ENCODE measurements at regions not wholly inside any gene's neighbourhood (a gene's known extent, or its start where the extent isn't known, plus 50 kb on each side); places are given as distances from the start of the nearest gene placed in this dataset.

DNA sequence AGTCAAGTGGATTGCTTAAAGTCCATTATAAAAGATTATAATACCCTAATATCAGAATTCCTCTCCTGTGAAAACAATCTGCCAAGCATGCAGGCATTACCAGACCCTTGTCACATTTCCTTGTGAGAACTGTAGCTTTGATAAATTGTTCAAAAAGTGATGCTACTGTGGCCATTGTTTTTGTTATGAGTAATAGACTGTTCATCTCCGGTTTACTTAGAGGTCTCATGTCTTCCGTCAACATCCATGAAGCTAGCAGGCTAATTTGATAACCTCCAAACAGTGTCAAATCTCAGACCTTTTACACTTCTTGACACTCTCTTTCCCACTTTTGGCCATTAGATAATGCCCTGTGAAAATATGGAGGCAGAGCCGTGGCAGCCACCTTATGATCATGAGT is 342.7 kb downstream of the CPS1 start:
- TF ChIP-seq CTCF (IDR thresholded peaks at IDR 0.05; ENCODE audit: unreplicated experiment) = no peak
- DNase-seq (ENCODE audit: unreplicated experiment) = peak; percentile 22
- intact Hi-C loops (cut with micrococcal nuclease) = no loop called here
- POLR2A ChIA-PET = no interaction called here
- no peaks in the 10 kb centered on the region for H3K9me3 Mint-ChIP-seq (ENCODE audit: unreplicated experiment)
- peaks cover 19% of the 10 kb centered on the region for H3K27me3 Mint-ChIP-seq (ENCODE audit: insufficient read depth, unreplicated experiment)
- H3K4me3 Mint-ChIP-seq (ENCODE audit: unreplicated experiment) = no peak overlapping the region
- no peaks in the 10 kb centered on the region for H3K4me1 Mint-ChIP-seq (ENCODE audit: insufficient read depth, unreplicated experiment)
- no peak overlapping the region for H3K27ac Mint-ChIP-seq (ENCODE audit: low read depth, unreplicated experiment)
- CTCF ChIA-PET = no interaction called here
- H3K36me3 Mint-ChIP-seq (ENCODE audit: insufficient read depth, unreplicated experiment) = no peaks in the 10 kb centered on the region
- BruUV-seq (replicated peaks) = no TSS peak

DNA sequence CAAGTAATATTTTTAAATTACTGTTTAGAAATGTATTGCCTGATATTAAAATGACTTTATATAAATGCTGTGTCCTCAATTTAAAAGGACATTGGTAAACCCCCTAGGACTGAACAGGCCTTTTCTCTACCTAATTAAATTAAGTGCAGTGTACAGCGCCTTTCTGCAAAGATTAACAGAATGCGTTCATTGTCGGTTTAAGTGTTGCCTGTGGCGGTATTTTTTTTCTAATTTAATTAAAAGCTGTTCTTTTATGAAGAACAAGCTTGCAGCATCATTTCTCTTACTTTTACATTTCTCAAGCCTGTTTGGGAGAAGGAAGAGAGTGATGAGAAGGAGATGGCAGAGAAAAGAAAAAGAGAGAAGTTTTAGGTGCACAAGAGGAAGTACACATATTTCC is 344.9 kb downstream of the CPS1 start:
- peaks cover 11% of the 10 kb centered on the region for H3K27me3 Mint-ChIP-seq (ENCODE audit: insufficient read depth, unreplicated experiment)
- no peak overlapping the region for H3K4me3 Mint-ChIP-seq (ENCODE audit: unreplicated experiment)
- no peaks in the 10 kb centered on the region for H3K9me3 Mint-ChIP-seq (ENCODE audit: unreplicated experiment)
- no peak for DNase-seq (ENCODE audit: unreplicated experiment)
- no peaks in the 10 kb centered on the region for H3K4me1 Mint-ChIP-seq (ENCODE audit: insufficient read depth, unreplicated experiment)
- H3K36me3 Mint-ChIP-seq (ENCODE audit: insufficient read depth, unreplicated experiment) = no peaks in the 10 kb centered on the region
- no peak overlapping the region for H3K27ac Mint-ChIP-seq (ENCODE audit: low read depth, unreplicated experiment)
- ChIA-PET CTCF (no interaction called here), POLR2A (no interaction called here)
- BruUV-seq (replicated peaks) = no TSS peak
- intact Hi-C loops (cut with micrococcal nuclease) = no loop called here
- no peak for TF ChIP-seq CTCF (IDR thresholded peaks at IDR 0.05; ENCODE audit: unreplicated experiment)

DNA sequence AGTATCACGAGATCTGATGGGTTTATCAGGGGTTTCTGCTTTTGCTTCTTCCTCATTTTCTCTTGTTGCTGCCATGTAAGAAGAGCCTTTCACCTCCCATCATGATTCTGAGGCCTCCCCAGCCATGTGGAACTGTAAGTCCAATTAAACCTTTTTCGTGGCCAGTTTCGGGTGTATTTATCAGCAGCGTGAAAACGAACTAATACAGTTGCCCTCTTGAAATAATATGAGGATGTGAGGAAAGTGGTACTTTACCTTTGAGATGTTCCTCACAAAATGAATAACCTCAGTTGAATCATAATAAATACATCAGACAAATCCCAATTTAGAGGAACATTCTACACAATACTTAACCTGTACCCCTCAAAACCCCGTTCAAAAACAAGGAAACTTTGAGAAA is 356.4 kb downstream of the CPS1 start:
- no peaks in the 10 kb centered on the region for H3K4me1 Mint-ChIP-seq (ENCODE audit: insufficient read depth, unreplicated experiment)
- POLR2A ChIA-PET = no interaction called here
- H3K27me3 Mint-ChIP-seq (ENCODE audit: insufficient read depth, unreplicated experiment) = peaks cover 49% of the 10 kb centered on the region
- no peaks in the 10 kb centered on the region for H3K36me3 Mint-ChIP-seq (ENCODE audit: insufficient read depth, unreplicated experiment)
- no peak overlapping the region for H3K4me3 Mint-ChIP-seq (ENCODE audit: unreplicated experiment)
- DNase-seq (ENCODE audit: unreplicated experiment) = no peak
- H3K9me3 Mint-ChIP-seq (ENCODE audit: unreplicated experiment) = no peaks in the 10 kb centered on the region
- no TSS peak for BruUV-seq (replicated peaks)
- intact Hi-C loops (cut with micrococcal nuclease) = no loop called here
- CTCF ChIA-PET = no interaction called here
- no peak for TF ChIP-seq CTCF (IDR thresholded peaks at IDR 0.05; ENCODE audit: unreplicated experiment)
- no peak overlapping the region for H3K27ac Mint-ChIP-seq (ENCODE audit: low read depth, unreplicated experiment)

DNA sequence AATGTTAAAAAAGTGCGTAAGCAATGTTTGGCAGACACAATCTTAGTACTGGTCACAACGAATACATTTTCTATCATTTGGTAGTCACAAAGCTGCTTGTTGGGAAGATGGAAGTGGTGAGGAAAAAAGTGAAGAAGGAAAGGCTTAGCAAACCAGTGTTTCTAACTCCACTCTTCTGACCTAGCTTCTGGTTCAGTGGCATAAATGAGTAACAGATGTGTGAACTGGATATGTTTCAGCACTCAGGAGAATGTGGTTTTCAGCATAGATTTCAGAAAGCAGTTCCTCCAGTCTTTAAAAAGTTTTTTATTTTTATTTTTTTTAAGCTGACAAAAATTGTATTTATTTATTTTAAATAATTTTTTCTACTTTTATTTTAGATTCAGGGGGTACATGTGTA is 357.1 kb downstream of the CPS1 start:
- CTCF ChIA-PET = no interaction called here
- TF ChIP-seq CTCF (IDR thresholded peaks at IDR 0.05; ENCODE audit: unreplicated experiment) = no peak
- Mint-ChIP-seq H3K4me1 (ENCODE audit: insufficient read depth, unreplicated experiment) (no peaks in the 10 kb centered on the region), H3K9me3 (ENCODE audit: unreplicated experiment) (no peaks in the 10 kb centered on the region), H3K36me3 (ENCODE audit: insufficient read depth, unreplicated experiment) (no peaks in the 10 kb centered on the region), H3K4me3 (ENCODE audit: unreplicated experiment) (no peak overlapping the region), H3K27me3 (ENCODE audit: insufficient read depth, unreplicated experiment) (peaks cover 49% of the 10 kb centered on the region), H3K27ac (ENCODE audit: low read depth, unreplicated experiment) (no peak overlapping the region)
- intact Hi-C loops (cut with micrococcal nuclease) = no loop called here
- BruUV-seq (replicated peaks) = no TSS peak
- DNase-seq (ENCODE audit: unreplicated experiment) = no peak
- POLR2A ChIA-PET = no interaction called here

Measured in MCF 10A (cell line).